Transverse colon (tissue), 4 donors: ENCODE measurements at regions not wholly inside any gene's neighbourhood (a gene's known extent, or its start where the extent isn't known, plus 50 kb on each side); places are given as distances from the start of the nearest gene placed in this dataset.

Experiments used
- POLR2AphosphoS5 ChIP-seq, 3 donors: sonication (generic); formaldehyde crosslinking; IDR thresholded peaks; one replicate each; pipeline ENCODE4 v1.6.1; 2016; ENCODE audit warnings: antibody characterized with exemption in 3 of 3
- TF ChIP-seq, protein P1 (sequence below), 5 experiments: fragments of 200-600 bp in 3 of 5; fragments of 450-650 bp in 2 of 5; sonication (generic) in 3 of 5; IDR thresholded peaks; 1 replicate in 2 of 5; 2 replicates in 3 of 5; pipeline ENCODE4 v1.5.1; 2016 to 2017; ENCODE audit warnings: antibody characterized with exemption in 5 of 5, inconsistent platforms in 3 of 5, mild to moderate bottlenecking in 2 of 5, moderate library complexity in 1 of 5

DNA sequence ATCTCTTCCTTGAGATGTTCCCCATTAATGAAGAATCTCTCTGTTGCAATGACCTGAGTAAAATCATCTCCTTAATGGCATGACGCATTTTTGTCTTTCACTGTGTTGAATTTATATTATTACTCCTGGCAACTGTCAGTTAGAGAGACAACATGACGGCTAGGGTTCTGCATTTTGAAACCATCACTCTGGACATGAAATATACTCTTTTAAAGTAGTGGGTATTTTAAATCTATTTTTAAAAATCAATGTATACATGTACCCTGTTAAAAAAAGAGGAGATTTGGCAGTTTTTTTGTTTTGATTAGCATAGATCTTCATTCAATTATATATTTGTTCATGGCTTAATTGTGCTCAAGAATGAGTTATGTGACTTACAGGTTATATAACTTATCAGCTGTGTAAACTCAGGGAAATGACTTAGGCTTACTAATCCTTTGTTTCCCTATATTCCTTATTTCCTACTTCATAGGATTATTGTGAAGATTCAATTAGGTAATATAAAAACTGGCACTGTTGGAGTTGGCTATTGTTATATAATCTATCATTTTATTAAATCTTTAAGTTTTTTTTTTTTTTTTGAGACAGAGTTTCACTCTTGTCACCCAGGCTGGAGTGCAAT is 632.0 kb upstream of the SPRY2 start:
- TF ChIP-seq, protein P1, sequence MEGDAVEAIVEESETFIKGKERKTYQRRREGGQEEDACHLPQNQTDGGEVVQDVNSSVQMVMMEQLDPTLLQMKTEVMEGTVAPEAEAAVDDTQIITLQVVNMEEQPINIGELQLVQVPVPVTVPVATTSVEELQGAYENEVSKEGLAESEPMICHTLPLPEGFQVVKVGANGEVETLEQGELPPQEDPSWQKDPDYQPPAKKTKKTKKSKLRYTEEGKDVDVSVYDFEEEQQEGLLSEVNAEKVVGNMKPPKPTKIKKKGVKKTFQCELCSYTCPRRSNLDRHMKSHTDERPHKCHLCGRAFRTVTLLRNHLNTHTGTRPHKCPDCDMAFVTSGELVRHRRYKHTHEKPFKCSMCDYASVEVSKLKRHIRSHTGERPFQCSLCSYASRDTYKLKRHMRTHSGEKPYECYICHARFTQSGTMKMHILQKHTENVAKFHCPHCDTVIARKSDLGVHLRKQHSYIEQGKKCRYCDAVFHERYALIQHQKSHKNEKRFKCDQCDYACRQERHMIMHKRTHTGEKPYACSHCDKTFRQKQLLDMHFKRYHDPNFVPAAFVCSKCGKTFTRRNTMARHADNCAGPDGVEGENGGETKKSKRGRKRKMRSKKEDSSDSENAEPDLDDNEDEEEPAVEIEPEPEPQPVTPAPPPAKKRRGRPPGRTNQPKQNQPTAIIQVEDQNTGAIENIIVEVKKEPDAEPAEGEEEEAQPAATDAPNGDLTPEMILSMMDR (IDR thresholded peaks at IDR 0.05), result no peak
- no peak for TF ChIP-seq POLR2AphosphoS5 (IDR thresholded peaks at IDR 0.05)
